ENCODE measurements at regions not wholly inside any gene's neighbourhood (a gene's known extent, or its start where the extent isn't known, plus 50 kb on each side); places are given as distances from the start of the nearest gene placed in this dataset.

- Histone ChIP-seq H2BK15ac (ENCODE audit: low read length) (no peak overlapping the region), H3K14ac (ENCODE audit: insufficient read length) (no peak overlapping the region), H3K23ac (ENCODE audit: insufficient read length) (no peak overlapping the region), H3K79me2 (ENCODE audit: control insufficient read depth in 1 of 2, insufficient read depth in 2 of 2, low read length in 2 of 2) (no peaks in the 10 kb centered on the region), H2BK120ac (replicated peaks; ENCODE audit: low read depth, low read length) (no peak overlapping the region), H3K27ac (ENCODE audit: low read depth, low read length) (no peak overlapping the region), H4K20me1 (replicated peaks in 1 of 2; ENCODE audit: control insufficient read depth in 1 of 2, insufficient read depth in 2 of 2, low read length in 2 of 2) (no peaks in the 10 kb centered on the region), H2AK5ac (ENCODE audit: low read depth, low read length) (no peak overlapping the region), H4K91ac (replicated peaks; ENCODE audit: insufficient read length, low read length) (no peak overlapping the region), H2BK12ac (ENCODE audit: low read depth, low read length) (no peak overlapping the region), H3K56ac (replicated peaks; ENCODE audit: insufficient read length, low read depth, low read length) (no peak overlapping the region), H3K79me1 (ENCODE audit: low read depth, low read length) (no peaks in the 10 kb centered on the region), H3K9me3 (ENCODE audit: insufficient read depth in 2 of 2, low read depth in 1 of 2, low read length in 1 of 2) (no peaks in the 10 kb centered on the region), H2AFZ (ENCODE audit: low read length) (no peak overlapping the region), H3K36me3 (ENCODE audit: control insufficient read depth in 2 of 4, insufficient read depth in 4 of 4, low read length in 3 of 4) (no peaks in the 10 kb centered on the region), H4K8ac (ENCODE audit: extremely low read depth, insufficient read depth, low read length) (no peak overlapping the region), H3K9ac (replicated peaks in 1 of 4; ENCODE audit: extremely low read depth in 1 of 4, low read depth in 3 of 4, low read length in 3 of 4) (no peak overlapping the region), H3K4me2 (ENCODE audit: insufficient read depth in 1 of 2, low read depth in 2 of 2, low read length in 2 of 2) (no peak overlapping the region), H3K23me2 (ENCODE audit: low read depth, low read length) (no peaks in the 10 kb centered on the region), H2BK5ac (ENCODE audit: low read depth, low read length) (no peak overlapping the region), H3K4me3 (ENCODE audit: extremely low read depth in 1 of 4, insufficient read depth in 2 of 4, low read depth in 3 of 4, low read length in 4 of 4) (no peak overlapping the region), H3K4me1 (replicated peaks in 1 of 4; ENCODE audit: control insufficient read depth in 3 of 4, insufficient read depth in 4 of 4, low read length in 3 of 4) (no peaks in the 10 kb centered on the region; a peak in 1 of 7 replicates), H3K27me3 (replicated peaks in 1 of 4; ENCODE audit: control insufficient read depth in 3 of 4, extremely low read depth in 1 of 4, insufficient read depth in 3 of 4, low read length in 3 of 4) (no peaks in the 10 kb centered on the region), H3K18ac (ENCODE audit: extremely low read depth, low read length) (no peak overlapping the region), H4K5ac (ENCODE audit: insufficient read length, low read depth, low read length) (no peak overlapping the region), H3K4ac (replicated peaks; ENCODE audit: insufficient read length, low read depth, low read length) (no peak overlapping the region), H2BK20ac (ENCODE audit: low read length) (no peak overlapping the region)
- WGBS, 2 experiments (ENCODE audit: extremely low coverage in 1 of 2, insufficient coverage in 1 of 2, insufficient read length in 1 of 2, insufficient replicate concordance in 2 of 2, low coverage in 1 of 2, low lambda C conversion rate in 2 of 2, missing lambda C conversion rate in 1 of 2) = 93% methylated on average over 7 of the region's 7 CpGs; no CpG with 5 or more reads in 1 of the 2 experiments
- CTCF ChIA-PET (ENCODE audit: partially characterized antibody) = interaction anchor here (4.9 kb wide), 1 partner anchor 11 kb away, joined by 26 read pairs; no protein-coding TSS in a partner anchor
- DNase-seq (ENCODE audit: low read depth in 1 of 2, low spot score in 2 of 2) = no peak
- POLR2A ChIA-PET (ENCODE audit: partially characterized antibody) = no interaction called here
- TF ChIP-seq BRCA1 (IDR thresholded peaks at IDR 0.05; ENCODE audit: low read depth, low read length) (no peak), ATF3 (IDR thresholded peaks at IDR 0.05; ENCODE audit: insufficient read depth, low read depth, low read length) (no peak), CHD2 (IDR thresholded peaks at IDR 0.05; ENCODE audit: low read length) (no peak), RAD21 (IDR thresholded peaks at IDR 0.05 in 1 of 2, conservative IDR thresholded peaks at IDR 0.05 in 1 of 2; ENCODE audit: low read depth in 2 of 2, low read length in 2 of 2) (no peak), CTBP2 (IDR thresholded peaks at IDR 0.05; ENCODE audit: borderline replicate concordance, insufficient read depth, insufficient read length, low read length) (no peak), GTF2F1 (IDR thresholded peaks at IDR 0.05; ENCODE audit: borderline replicate concordance, low read depth, low read length) (no peak)
- no peak for FAIRE-seq
Observed at GRCh38 chr5:2123874-2124273, 241.1 kb upstream of the IRX4 start.

All from H1 (cell line).